ENCODE measurements at regions not wholly inside any gene's neighbourhood (a gene's known extent, or its start where the extent isn't known, plus 50 kb on each side); places are given as distances from the start of the nearest gene placed in this dataset.
"Not testable (repeated sequence)": the region's sequence is repeated elsewhere in the genome, so short reads cannot be mapped to it uniquely, and the experiment has no call there.

DNA sequence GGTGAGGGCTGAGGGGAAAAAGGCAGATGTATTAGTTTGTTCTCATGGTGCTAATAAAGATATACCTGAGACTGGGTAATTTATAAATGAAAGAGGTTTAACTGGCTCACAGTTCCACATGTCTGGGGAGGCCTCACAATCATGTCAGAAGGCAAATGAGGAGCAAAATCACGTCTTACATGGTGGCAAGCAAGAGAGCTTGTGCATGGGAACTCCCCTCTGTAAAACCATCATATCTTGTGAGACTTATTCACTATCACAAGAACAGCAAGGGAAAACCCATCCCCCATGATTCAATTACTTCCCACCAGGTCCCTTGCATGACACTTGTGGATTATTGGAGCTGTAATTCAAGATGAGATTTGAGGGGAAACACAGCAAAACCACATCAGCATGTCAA lies 1220.9 kb downstream of the GALC start:
- H3K4me3 ChIP-seq (ENCODE audit: low read depth, low read length) = no peak overlapping the region
- TF ChIP-seq, protein P1, sequence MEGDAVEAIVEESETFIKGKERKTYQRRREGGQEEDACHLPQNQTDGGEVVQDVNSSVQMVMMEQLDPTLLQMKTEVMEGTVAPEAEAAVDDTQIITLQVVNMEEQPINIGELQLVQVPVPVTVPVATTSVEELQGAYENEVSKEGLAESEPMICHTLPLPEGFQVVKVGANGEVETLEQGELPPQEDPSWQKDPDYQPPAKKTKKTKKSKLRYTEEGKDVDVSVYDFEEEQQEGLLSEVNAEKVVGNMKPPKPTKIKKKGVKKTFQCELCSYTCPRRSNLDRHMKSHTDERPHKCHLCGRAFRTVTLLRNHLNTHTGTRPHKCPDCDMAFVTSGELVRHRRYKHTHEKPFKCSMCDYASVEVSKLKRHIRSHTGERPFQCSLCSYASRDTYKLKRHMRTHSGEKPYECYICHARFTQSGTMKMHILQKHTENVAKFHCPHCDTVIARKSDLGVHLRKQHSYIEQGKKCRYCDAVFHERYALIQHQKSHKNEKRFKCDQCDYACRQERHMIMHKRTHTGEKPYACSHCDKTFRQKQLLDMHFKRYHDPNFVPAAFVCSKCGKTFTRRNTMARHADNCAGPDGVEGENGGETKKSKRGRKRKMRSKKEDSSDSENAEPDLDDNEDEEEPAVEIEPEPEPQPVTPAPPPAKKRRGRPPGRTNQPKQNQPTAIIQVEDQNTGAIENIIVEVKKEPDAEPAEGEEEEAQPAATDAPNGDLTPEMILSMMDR (conservative IDR thresholded peaks at IDR 0.05; ENCODE audit: low read depth, low read length) = no peak
- DNase-seq (ENCODE audit: low read depth) = no peak

DNA sequence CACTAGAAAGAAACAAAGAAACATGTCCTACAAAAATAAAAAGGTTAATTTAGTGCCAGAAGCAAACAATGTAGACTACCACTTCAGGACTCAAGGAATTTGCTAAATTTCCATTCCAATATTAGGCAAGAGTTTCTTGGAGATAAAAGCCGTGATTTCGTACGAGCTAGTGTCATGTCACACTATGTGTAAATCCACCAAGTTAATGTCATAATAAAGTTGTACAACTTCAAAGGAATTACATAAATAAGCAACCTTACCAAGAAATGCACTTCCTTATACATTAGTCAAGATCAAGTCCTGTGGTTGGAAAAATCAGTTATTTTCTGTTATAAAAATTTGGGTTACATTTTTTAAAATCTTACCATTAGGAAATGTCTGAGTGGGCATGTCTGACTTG lies 1222.8 kb downstream of the GALC start:
- H3K4me3 ChIP-seq (ENCODE audit: low read depth, low read length) = no peak overlapping the region
- TF ChIP-seq, protein P1 (conservative IDR thresholded peaks at IDR 0.05; ENCODE audit: low read depth, low read length) = no peak
- DNase-seq (ENCODE audit: low read depth) = no peak

DNA sequence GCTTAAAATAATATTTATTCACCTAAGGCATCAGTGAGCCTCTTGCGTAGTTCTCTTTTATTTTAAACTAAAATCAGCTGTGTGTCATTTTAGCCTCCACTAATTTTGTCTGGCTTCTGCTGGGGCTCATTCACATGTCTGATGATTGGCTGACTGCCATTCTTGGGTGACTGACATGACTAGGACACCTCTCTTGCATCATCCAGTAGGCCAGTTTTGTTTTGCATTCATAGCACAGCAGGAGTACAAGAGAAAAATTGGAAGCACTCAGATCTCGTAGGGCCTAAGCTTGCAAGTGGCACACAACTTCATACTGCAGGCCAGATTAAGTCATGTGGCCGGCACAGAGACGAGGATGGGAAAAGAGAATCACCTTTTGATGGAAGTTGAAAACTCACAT lies 1226.5 kb downstream of the GALC start:
- no peak overlapping the region for H3K4me3 ChIP-seq (ENCODE audit: low read depth, low read length)
- TF ChIP-seq, protein P1 (conservative IDR thresholded peaks at IDR 0.05; ENCODE audit: low read depth, low read length) = no peak
- DNase-seq (ENCODE audit: low read depth) = no peak

DNA sequence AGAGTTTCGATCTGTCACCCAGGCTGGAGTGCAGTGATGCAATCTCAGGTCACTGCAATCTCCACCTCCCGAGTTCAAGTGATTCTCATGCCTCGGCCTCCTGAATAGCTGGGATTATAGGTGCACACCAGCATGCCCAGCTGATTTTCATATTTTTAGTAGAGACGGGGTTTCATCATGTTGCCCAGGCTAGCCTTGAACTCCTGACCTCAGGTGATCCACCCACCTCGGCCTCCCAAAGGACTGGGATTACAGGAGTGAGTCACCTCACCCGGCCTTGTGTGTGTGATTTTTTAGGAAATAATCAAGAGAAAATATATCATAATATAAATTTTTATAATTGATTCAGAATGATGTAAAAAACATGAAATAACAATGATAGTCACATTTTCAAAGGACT lies 1231.4 kb downstream of the GALC start:
- no peak for DNase-seq (ENCODE audit: low read depth)
- TF ChIP-seq, protein P1 (conservative IDR thresholded peaks at IDR 0.05; ENCODE audit: low read depth, low read length) = no peak
- H3K4me3 ChIP-seq (ENCODE audit: low read depth, low read length) = no peak overlapping the region

DNA sequence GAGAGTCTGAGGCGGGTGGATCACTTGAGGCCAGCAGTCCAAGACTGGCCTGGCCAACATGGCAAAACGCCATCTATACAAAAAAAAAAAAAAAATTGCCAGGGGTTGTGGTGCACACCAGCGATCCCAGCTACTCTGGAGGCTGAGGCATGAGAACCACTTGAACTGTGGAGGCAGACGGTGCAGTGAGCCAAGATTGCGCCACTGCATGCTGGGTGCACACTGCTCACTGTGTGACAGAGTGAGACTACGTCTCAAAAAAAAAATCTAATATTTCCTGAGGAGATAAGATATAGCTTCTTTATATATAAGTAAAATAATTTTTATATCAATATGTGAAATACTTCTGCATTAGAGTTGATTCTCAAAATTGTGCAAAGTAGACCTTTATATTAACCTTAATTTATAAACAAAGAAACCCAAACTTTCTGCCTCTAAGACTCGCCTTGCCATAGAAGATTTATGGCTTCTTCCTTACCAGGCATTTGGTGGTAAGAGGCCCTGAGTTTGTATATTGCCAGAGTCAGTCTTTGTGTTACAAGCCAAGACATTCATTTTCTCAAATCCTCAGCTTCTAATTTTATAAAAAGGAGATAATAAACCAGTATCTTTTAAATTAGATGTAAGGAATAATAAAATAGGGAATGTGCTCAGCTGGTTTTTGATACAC lies 1226.7 kb downstream of the FLRT2 start:
- no peak for DNase-seq (ENCODE audit: low read depth)
- TF ChIP-seq, protein P1 (conservative IDR thresholded peaks at IDR 0.05; ENCODE audit: low read depth, low read length) = no peak
- H3K4me3 ChIP-seq (ENCODE audit: low read depth, low read length) = no peak overlapping the region

DNA sequence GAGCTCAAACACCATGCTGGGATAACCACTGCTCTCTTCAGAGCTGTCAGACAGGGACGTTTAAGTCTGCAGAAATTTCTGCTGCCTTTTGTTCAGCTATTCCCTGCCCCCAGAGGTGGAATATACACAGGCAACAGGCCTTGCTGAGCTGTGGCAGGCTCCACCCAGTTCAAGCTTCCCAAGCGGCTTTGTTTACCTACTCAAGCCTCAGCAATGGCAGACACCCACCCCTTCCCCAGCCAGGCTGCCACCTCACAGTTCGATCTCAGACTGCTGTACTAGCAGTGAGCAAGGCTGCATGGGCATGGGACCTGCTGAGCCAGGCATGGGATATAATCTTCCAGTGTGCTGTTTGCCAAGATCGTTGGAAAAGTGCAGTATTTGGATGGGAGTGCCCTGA lies 1220.5 kb downstream of the FLRT2 start:
- DNase-seq (ENCODE audit: low read depth); H3K4me3 ChIP-seq (ENCODE audit: low read depth, low read length): not testable (repeated sequence)

DNA sequence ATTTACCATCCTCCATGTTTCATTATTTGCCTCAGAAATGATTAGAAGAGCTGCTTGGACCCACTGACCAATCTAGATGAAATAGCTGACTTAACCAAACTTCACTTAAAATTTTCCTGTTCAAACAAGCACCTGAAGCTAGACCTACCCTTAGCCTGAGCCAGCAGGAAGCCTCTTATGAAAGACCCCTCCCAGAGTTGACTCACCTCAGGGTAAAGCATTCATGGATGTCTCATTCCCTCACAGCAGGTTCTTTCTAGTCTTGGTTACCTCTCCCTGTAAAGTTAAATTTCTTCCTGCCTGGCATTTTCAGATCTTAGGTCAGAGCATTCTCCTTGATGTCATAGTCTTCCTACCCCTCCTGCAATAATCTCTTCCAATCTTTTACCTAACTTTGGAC lies 1209.8 kb downstream of the FLRT2 start:
- no peak for DNase-seq (ENCODE audit: low read depth)
- TF ChIP-seq, protein P1 (conservative IDR thresholded peaks at IDR 0.05; ENCODE audit: low read depth, low read length) = no peak
- no peak overlapping the region for H3K4me3 ChIP-seq (ENCODE audit: low read depth, low read length)

DNA sequence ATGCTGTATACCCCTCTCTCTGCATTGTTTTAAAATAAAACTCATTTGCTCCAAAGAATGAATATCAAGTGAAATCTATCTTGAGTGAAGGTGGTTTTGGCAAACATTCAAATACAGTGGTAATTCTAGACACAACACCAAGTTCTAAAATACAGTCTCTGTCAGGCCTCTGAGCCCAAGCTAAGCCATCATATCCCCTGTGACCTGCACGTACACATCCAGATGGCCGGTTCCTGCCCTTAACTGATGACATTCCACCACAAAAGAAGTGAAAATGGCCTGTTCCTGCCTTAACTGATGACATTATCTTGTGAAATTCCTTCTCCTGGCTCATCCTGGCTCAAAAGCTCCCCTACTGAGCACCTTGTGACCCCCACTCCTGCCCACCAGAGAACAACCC lies 1201.5 kb downstream of the FLRT2 start:
- DNase-seq (ENCODE audit: low read depth); H3K4me3 ChIP-seq (ENCODE audit: low read depth, low read length): not testable (repeated sequence)
